ENCODE measurements at regions not wholly inside any gene's neighbourhood (a gene's known extent, or its start where the extent isn't known, plus 50 kb on each side); places are given as distances from the start of the nearest gene placed in this dataset.

GRCh38 chr5:54667136-54667535, 149.6 kb downstream of the SNX18 start:
- TF ChIP-seq, protein P1, sequence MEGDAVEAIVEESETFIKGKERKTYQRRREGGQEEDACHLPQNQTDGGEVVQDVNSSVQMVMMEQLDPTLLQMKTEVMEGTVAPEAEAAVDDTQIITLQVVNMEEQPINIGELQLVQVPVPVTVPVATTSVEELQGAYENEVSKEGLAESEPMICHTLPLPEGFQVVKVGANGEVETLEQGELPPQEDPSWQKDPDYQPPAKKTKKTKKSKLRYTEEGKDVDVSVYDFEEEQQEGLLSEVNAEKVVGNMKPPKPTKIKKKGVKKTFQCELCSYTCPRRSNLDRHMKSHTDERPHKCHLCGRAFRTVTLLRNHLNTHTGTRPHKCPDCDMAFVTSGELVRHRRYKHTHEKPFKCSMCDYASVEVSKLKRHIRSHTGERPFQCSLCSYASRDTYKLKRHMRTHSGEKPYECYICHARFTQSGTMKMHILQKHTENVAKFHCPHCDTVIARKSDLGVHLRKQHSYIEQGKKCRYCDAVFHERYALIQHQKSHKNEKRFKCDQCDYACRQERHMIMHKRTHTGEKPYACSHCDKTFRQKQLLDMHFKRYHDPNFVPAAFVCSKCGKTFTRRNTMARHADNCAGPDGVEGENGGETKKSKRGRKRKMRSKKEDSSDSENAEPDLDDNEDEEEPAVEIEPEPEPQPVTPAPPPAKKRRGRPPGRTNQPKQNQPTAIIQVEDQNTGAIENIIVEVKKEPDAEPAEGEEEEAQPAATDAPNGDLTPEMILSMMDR (IDR thresholded peaks at IDR 0.05; ENCODE audit: unreplicated experiment) = no peak
- Mint-ChIP-seq H3K27ac (ENCODE audit: unreplicated experiment) (no peak overlapping the region), H3K27me3 (ENCODE audit: unreplicated experiment) (peaks cover 4% of the 10 kb centered on the region), H3K9me3 (ENCODE audit: unreplicated experiment) (peaks cover 9% of the 10 kb centered on the region), H3K4me3 (ENCODE audit: unreplicated experiment) (no peak overlapping the region), H3K36me3 (ENCODE audit: low read depth, unreplicated experiment) (peaks cover 12% of the 10 kb centered on the region), H3K4me1 (ENCODE audit: unreplicated experiment) (peaks cover 9% of the 10 kb centered on the region)
- DNase-seq (ENCODE audit: low spot score) = no peak

DNA sequence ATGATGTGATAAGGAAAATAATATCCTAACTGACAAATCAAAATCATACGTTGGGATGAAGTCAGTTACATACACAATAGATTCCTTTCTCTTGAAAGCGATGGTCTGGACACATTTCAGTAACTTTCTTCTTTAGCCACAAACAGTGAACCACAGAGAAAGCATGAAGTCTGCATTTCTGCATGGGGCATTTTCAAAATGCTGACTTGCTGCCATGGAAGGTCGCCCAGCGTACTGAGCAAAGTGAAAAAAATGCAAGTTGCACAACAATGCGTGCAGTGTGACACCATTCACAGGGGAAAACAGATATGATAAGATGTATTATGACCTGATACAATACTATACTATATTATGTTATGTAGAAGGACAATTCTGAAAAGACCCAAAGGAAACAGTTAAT, 146.3 kb downstream of the SNX18 start:
- Mint-ChIP-seq H3K4me1 (ENCODE audit: unreplicated experiment) (peaks cover 6% of the 10 kb centered on the region), H3K4me3 (ENCODE audit: unreplicated experiment) (no peak overlapping the region), H3K27ac (ENCODE audit: unreplicated experiment) (no peak overlapping the region), H3K9me3 (ENCODE audit: unreplicated experiment) (peaks cover 6% of the 10 kb centered on the region), H3K36me3 (ENCODE audit: low read depth, unreplicated experiment) (peaks cover 7% of the 10 kb centered on the region), H3K27me3 (ENCODE audit: unreplicated experiment) (no peaks in the 10 kb centered on the region)
- DNase-seq (ENCODE audit: low spot score) = no peak
- TF ChIP-seq, protein P1 (IDR thresholded peaks at IDR 0.05; ENCODE audit: unreplicated experiment) = no peak

- no peak overlapping the region for H3K4me3 Mint-ChIP-seq (ENCODE audit: unreplicated experiment)
- H3K9me3 Mint-ChIP-seq (ENCODE audit: unreplicated experiment) = no peaks in the 10 kb centered on the region
- no peak overlapping the region for H3K27ac Mint-ChIP-seq (ENCODE audit: unreplicated experiment)
- DNase-seq (ENCODE audit: low spot score) = no peak
- H3K27me3 Mint-ChIP-seq (ENCODE audit: unreplicated experiment) = no peaks in the 10 kb centered on the region
- TF ChIP-seq, protein P1 (IDR thresholded peaks at IDR 0.05; ENCODE audit: unreplicated experiment) = no peak
- H3K36me3 Mint-ChIP-seq (ENCODE audit: low read depth, unreplicated experiment) = no peaks in the 10 kb centered on the region
- peaks cover 6% of the 10 kb centered on the region for H3K4me1 Mint-ChIP-seq (ENCODE audit: unreplicated experiment)
These were observed 143.6 kb downstream of the SNX18 start for GRCh38 chr5:54661111-54661510.

DNA sequence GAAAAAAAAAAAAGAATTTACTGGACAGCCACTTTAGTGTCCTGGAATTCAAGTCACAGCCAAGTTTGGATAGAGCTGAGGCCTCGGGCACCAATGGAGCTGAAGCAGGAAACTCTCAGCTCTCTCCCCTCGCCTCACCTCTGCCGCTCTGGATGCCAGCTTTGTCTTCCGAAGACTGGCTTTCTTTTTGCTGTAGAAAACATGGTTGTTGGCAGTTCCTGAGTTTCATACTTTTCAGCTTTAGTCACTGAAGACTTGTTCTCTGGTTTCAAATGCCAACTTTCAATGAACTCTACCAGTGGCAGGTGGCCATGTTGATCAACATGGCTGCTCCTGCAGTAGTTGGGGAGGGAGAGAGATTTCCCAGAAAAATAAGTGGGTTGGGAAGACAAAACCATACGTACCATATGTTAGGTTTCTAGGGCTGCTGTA, 142.2 kb downstream of the SNX18 start:
- no peaks in the 10 kb centered on the region for H3K9me3 Mint-ChIP-seq (ENCODE audit: unreplicated experiment)
- H3K4me3 Mint-ChIP-seq (ENCODE audit: unreplicated experiment) = no peak overlapping the region

GRCh38 chr5:54658010-54658409, 140.5 kb downstream of the SNX18 start:
- no peak overlapping the region for H3K4me3 Mint-ChIP-seq (ENCODE audit: unreplicated experiment)
- no peaks in the 10 kb centered on the region for H3K4me1 Mint-ChIP-seq (ENCODE audit: unreplicated experiment)
- H3K27ac Mint-ChIP-seq (ENCODE audit: unreplicated experiment) = no peak overlapping the region
- no peaks in the 10 kb centered on the region for H3K36me3 Mint-ChIP-seq (ENCODE audit: low read depth, unreplicated experiment)
- no peaks in the 10 kb centered on the region for H3K9me3 Mint-ChIP-seq (ENCODE audit: unreplicated experiment)
- TF ChIP-seq, protein P1 (IDR thresholded peaks at IDR 0.05; ENCODE audit: unreplicated experiment) = no peak
- peaks cover 2% of the 10 kb centered on the region for H3K27me3 Mint-ChIP-seq (ENCODE audit: unreplicated experiment)
- DNase-seq (ENCODE audit: low spot score) = no peak

More for the DNA sequence above, 142.2 kb downstream of the SNX18 start:
- TF ChIP-seq, protein P1 (IDR thresholded peaks at IDR 0.05; ENCODE audit: unreplicated experiment) = no peak
- Mint-ChIP-seq H3K4me1 (ENCODE audit: unreplicated experiment) (no peaks in the 10 kb centered on the region), H3K27ac (ENCODE audit: unreplicated experiment) (no peak overlapping the region), H3K36me3 (ENCODE audit: low read depth, unreplicated experiment) (no peaks in the 10 kb centered on the region), H3K27me3 (ENCODE audit: unreplicated experiment) (no peaks in the 10 kb centered on the region)
- no peak for DNase-seq (ENCODE audit: low spot score)

Data from endothelial cell (in vitro differentiated cells).